ENCODE measurements at regions not wholly inside any gene's neighbourhood (a gene's known extent, or its start where the extent isn't known, plus 50 kb on each side); places are given as distances from the start of the nearest gene placed in this dataset.

DNA sequence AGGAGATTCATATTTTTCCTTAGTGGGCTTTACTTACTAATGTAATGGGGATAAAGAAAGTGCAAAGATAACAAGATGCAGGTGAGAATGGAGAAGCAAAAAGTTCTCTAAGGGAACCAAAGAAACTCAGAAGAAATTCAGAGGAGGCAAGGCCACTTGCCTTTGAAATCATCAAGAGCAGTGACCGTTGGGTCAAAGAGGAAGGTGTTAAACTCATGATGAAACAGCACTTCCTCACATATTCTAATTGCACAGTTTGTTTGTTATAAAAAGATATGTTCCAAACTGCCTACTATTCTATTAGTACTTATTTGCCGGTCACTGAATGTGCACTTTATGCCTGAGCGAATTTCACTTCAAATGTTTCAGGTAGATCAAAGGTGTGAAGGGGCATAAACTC lies 975.1 kb downstream of the BCL11A start (continued):
- TF ChIP-seq, protein P1, sequence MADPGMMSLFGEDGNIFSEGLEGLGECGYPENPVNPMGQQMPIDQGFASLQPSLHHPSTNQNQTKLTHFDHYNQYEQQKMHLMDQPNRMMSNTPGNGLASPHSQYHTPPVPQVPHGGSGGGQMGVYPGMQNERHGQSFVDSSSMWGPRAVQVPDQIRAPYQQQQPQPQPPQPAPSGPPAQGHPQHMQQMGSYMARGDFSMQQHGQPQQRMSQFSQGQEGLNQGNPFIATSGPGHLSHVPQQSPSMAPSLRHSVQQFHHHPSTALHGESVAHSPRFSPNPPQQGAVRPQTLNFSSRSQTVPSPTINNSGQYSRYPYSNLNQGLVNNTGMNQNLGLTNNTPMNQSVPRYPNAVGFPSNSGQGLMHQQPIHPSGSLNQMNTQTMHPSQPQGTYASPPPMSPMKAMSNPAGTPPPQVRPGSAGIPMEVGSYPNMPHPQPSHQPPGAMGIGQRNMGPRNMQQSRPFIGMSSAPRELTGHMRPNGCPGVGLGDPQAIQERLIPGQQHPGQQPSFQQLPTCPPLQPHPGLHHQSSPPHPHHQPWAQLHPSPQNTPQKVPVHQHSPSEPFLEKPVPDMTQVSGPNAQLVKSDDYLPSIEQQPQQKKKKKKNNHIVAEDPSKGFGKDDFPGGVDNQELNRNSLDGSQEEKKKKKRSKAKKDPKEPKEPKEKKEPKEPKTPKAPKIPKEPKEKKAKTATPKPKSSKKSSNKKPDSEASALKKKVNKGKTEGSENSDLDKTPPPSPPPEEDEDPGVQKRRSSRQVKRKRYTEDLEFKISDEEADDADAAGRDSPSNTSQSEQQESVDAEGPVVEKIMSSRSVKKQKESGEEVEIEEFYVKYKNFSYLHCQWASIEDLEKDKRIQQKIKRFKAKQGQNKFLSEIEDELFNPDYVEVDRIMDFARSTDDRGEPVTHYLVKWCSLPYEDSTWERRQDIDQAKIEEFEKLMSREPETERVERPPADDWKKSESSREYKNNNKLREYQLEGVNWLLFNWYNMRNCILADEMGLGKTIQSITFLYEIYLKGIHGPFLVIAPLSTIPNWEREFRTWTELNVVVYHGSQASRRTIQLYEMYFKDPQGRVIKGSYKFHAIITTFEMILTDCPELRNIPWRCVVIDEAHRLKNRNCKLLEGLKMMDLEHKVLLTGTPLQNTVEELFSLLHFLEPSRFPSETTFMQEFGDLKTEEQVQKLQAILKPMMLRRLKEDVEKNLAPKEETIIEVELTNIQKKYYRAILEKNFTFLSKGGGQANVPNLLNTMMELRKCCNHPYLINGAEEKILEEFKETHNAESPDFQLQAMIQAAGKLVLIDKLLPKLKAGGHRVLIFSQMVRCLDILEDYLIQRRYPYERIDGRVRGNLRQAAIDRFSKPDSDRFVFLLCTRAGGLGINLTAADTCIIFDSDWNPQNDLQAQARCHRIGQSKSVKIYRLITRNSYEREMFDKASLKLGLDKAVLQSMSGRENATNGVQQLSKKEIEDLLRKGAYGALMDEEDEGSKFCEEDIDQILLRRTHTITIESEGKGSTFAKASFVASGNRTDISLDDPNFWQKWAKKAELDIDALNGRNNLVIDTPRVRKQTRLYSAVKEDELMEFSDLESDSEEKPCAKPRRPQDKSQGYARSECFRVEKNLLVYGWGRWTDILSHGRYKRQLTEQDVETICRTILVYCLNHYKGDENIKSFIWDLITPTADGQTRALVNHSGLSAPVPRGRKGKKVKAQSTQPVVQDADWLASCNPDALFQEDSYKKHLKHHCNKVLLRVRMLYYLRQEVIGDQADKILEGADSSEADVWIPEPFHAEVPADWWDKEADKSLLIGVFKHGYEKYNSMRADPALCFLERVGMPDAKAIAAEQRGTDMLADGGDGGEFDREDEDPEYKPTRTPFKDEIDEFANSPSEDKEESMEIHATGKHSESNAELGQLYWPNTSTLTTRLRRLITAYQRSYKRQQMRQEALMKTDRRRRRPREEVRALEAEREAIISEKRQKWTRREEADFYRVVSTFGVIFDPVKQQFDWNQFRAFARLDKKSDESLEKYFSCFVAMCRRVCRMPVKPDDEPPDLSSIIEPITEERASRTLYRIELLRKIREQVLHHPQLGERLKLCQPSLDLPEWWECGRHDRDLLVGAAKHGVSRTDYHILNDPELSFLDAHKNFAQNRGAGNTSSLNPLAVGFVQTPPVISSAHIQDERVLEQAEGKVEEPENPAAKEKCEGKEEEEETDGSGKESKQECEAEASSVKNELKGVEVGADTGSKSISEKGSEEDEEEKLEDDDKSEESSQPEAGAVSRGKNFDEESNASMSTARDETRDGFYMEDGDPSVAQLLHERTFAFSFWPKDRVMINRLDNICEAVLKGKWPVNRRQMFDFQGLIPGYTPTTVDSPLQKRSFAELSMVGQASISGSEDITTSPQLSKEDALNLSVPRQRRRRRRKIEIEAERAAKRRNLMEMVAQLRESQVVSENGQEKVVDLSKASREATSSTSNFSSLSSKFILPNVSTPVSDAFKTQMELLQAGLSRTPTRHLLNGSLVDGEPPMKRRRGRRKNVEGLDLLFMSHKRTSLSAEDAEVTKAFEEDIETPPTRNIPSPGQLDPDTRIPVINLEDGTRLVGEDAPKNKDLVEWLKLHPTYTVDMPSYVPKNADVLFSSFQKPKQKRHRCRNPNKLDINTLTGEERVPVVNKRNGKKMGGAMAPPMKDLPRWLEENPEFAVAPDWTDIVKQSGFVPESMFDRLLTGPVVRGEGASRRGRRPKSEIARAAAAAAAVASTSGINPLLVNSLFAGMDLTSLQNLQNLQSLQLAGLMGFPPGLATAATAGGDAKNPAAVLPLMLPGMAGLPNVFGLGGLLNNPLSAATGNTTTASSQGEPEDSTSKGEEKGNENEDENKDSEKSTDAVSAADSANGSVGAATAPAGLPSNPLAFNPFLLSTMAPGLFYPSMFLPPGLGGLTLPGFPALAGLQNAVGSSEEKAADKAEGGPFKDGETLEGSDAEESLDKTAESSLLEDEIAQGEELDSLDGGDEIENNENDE (IDR thresholded peaks at IDR 0.05; ENCODE audit: insufficient replicate concordance, low read length) = no peak
- no peak for TF ChIP-seq FOSL1 (IDR thresholded peaks at IDR 0.05; ENCODE audit: insufficient read depth, low read depth, low read length)
